ENCODE measurements at regions not wholly inside any gene's neighbourhood (a gene's known extent, or its start where the extent isn't known, plus 50 kb on each side); places are given as distances from the start of the nearest gene placed in this dataset.

DNA sequence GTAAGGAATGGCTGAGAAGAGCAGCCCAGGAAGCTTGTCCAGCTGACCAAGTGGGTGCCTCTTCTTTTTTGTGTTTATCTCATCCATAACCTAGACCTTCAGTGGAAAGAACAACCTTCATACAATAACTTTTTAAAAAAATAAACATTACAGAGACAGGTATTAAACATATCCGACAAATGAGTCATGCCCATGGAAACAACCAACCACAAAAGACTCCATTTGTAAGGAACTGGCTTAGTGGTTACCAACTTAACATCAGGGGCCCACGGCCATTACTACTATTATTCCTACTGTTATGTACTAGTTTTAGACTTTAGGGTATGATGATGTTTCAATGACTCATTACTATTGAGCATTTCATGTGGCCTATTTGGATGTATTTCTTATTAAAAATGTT is 191.7 kb upstream of the SERP2 start:
- Histone ChIP-seq H3K9me3 (ENCODE audit: low read length) (no peaks in the 10 kb centered on the region), H4K20me1 (ENCODE audit: insufficient read depth, low read length) (no peaks in the 10 kb centered on the region), H3K9ac (ENCODE audit: insufficient read depth, low read depth, low read length) (no peak overlapping the region), H3K36me3 (replicated peaks in 1 of 2; ENCODE audit: control insufficient read depth in 1 of 2, insufficient read depth in 2 of 2, low read length in 2 of 2) (no peaks in the 10 kb centered on the region), H3K4me2 (ENCODE audit: low read depth, low read length) (no peak overlapping the region), H3K79me2 (ENCODE audit: insufficient read depth, low read length) (no peaks in the 10 kb centered on the region), H3K27ac (ENCODE audit: extremely low read length, insufficient read depth, low read length) (no peak overlapping the region), H3K4me3 (replicated peaks in 1 of 3; ENCODE audit: insufficient read depth in 1 of 3, low read depth in 2 of 3, low read length in 3 of 3) (no peak overlapping the region), H3K4me1 (ENCODE audit: insufficient read depth, low read length) (no peaks in the 10 kb centered on the region), H3K27me3 (ENCODE audit: control insufficient read depth in 1 of 2, insufficient read depth in 2 of 2, low read length in 2 of 2) (no peaks in the 10 kb centered on the region), H2AFZ (ENCODE audit: low read length) (no peak overlapping the region)
- FAIRE-seq (no peak), DNase-seq (ENCODE audit: low spot score) (no peak), ATAC-seq (no peak)
- 36% methylated on average over 2 of the region's 2 CpGs for WGBS (ENCODE audit: low lambda C conversion rate)
- ChIA-PET POLR2A (no interaction called here), CTCF (ENCODE audit: low intra/inter-chr PET ratio, low total read pairs) (no interaction called here)
- TF ChIP-seq RBM22 (optimal IDR thresholded peaks at IDR 0.05; ENCODE audit: low read length) = no peak
- in situ Hi-C loops (cut with HindIII; ENCODE audit: extremely low pct_ligation_motif_present, low pct_unique_long_range_greater_than_20kb) (no loop called here), intact Hi-C loops (cut with micrococcal nuclease; ENCODE audit: unreplicated experiment) (no loop called here)
- no TSS peak for BruUV-seq (replicated peaks)

DNA sequence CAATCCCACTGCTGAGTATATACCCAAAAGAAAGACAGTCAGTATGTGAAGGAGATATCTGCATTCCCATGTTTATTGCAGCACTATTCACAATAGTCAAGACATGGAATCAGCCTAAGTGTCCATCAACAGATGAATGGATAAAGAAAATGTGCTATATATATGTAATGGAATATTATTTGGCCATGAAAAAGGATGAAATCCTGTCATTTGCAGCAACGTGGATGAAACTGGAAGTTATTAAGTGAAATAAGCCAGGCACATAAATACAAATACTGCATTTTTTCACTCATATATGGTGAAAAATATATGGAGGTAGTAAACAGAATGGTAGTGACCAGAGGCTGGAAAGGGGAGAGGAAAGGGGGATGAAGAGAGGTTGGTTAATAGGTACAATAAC is 188.9 kb upstream of the SERP2 start:
- in situ Hi-C loops (cut with HindIII; ENCODE audit: extremely low pct_ligation_motif_present, low pct_unique_long_range_greater_than_20kb) = no loop called here
- 0% methylated on average over 1 of the region's 1 CpG for WGBS (ENCODE audit: low lambda C conversion rate)

DNA sequence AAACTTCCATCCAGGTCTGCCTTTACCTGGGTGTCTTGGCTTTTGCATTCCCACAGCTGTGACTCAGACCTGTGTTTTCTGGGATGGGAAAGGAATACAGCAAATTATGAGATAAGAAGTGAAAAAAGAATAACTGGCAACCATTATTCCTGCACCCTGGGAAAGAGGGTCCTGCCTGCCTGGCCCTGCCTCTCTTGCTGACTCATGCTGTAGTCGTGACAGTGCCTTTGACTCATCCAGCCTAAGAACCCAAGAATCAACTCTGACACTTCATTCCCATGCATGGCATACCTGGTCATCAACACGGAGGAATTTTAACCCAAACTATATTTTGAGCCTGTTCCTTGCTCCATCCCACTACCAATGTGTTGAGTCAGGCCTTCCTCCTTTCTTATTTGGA is 185.4 kb upstream of the SERP2 start:
- no peaks in the 10 kb centered on the region for H3K79me2 ChIP-seq (ENCODE audit: insufficient read depth, low read length)
- H3K4me2 ChIP-seq (ENCODE audit: low read depth, low read length) = no peak overlapping the region
- ChIA-PET CTCF (ENCODE audit: low intra/inter-chr PET ratio, low total read pairs) (no interaction called here), POLR2A (no interaction called here)
- DNase-seq (ENCODE audit: low spot score) = no peak
- H3K27ac ChIP-seq (ENCODE audit: extremely low read length, insufficient read depth, low read length) = no peak overlapping the region
- H3K36me3 ChIP-seq (replicated peaks in 1 of 2; ENCODE audit: control insufficient read depth in 1 of 2, insufficient read depth in 2 of 2, low read length in 2 of 2) = no peaks in the 10 kb centered on the region
- FAIRE-seq = no peak
- in situ Hi-C loops (cut with HindIII; ENCODE audit: extremely low pct_ligation_motif_present, low pct_unique_long_range_greater_than_20kb) (no loop called here), intact Hi-C loops (cut with micrococcal nuclease; ENCODE audit: unreplicated experiment) (no loop called here)
- H3K9ac ChIP-seq (ENCODE audit: insufficient read depth, low read depth, low read length) = no peak overlapping the region
- H2AFZ ChIP-seq (ENCODE audit: low read length) = no peak overlapping the region
- no peaks in the 10 kb centered on the region for H3K9me3 ChIP-seq (ENCODE audit: low read length)
- no peaks in the 10 kb centered on the region for H3K27me3 ChIP-seq (ENCODE audit: control insufficient read depth in 1 of 2, insufficient read depth in 2 of 2, low read length in 2 of 2)
- H4K20me1 ChIP-seq (ENCODE audit: insufficient read depth, low read length) = no peaks in the 10 kb centered on the region
- no TSS peak for BruUV-seq (replicated peaks)
- peaks cover 28% of the 10 kb centered on the region for H3K4me1 ChIP-seq (ENCODE audit: insufficient read depth, low read length)
- no peak for ATAC-seq
- H3K4me3 ChIP-seq (replicated peaks in 1 of 3; ENCODE audit: insufficient read depth in 1 of 3, low read depth in 2 of 3, low read length in 3 of 3) = no peak overlapping the region
- WGBS (ENCODE audit: low lambda C conversion rate) = 0% methylated on average over 2 of the region's 2 CpGs
- TF ChIP-seq POLR2AphosphoS5 (IDR thresholded peaks at IDR 0.05; ENCODE audit: low read depth, low read length) (no peak), ZNF446 (CRISPR knock-in tag; IDR thresholded peaks at IDR 0.05) (no peak), SMC3 (IDR thresholded peaks at IDR 0.05; ENCODE audit: low read length) (no peak), PHF20 (CRISPR knock-in tag; IDR thresholded peaks at IDR 0.05) (no peak)
- TF ChIP-seq, protein P1, sequence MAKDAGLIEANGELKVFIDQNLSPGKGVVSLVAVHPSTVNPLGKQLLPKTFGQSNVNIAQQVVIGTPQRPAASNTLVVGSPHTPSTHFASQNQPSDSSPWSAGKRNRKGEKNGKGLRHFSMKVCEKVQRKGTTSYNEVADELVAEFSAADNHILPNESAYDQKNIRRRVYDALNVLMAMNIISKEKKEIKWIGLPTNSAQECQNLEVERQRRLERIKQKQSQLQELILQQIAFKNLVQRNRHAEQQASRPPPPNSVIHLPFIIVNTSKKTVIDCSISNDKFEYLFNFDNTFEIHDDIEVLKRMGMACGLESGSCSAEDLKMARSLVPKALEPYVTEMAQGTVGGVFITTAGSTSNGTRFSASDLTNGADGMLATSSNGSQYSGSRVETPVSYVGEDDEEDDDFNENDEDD (CRISPR knock-in tag; IDR thresholded peaks at IDR 0.05; ENCODE audit: borderline replicate concordance) = no peak
- TF ChIP-seq, protein P2, sequence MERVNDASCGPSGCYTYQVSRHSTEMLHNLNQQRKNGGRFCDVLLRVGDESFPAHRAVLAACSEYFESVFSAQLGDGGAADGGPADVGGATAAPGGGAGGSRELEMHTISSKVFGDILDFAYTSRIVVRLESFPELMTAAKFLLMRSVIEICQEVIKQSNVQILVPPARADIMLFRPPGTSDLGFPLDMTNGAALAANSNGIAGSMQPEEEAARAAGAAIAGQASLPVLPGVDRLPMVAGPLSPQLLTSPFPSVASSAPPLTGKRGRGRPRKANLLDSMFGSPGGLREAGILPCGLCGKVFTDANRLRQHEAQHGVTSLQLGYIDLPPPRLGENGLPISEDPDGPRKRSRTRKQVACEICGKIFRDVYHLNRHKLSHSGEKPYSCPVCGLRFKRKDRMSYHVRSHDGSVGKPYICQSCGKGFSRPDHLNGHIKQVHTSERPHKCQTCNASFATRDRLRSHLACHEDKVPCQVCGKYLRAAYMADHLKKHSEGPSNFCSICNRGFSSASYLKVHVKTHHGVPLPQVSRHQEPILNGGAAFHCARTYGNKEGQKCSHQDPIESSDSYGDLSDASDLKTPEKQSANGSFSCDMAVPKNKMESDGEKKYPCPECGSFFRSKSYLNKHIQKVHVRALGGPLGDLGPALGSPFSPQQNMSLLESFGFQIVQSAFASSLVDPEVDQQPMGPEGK (CRISPR knock-in tag; IDR thresholded peaks at IDR 0.05) = no peak

More for the DNA sequence above, 188.9 kb upstream of the SERP2 start:
- no peak for ATAC-seq
- Histone ChIP-seq H3K4me3 (replicated peaks in 1 of 3; ENCODE audit: insufficient read depth in 1 of 3, low read depth in 2 of 3, low read length in 3 of 3) (no peak overlapping the region), H3K9ac (ENCODE audit: insufficient read depth, low read depth, low read length) (no peak overlapping the region), H2AFZ (ENCODE audit: low read length) (no peak overlapping the region), H4K20me1 (ENCODE audit: insufficient read depth, low read length) (no peaks in the 10 kb centered on the region), H3K4me1 (ENCODE audit: insufficient read depth, low read length) (peaks cover 7% of the 10 kb centered on the region; the same call in 1 of the 2 replicates), H3K9me3 (ENCODE audit: low read length) (no peaks in the 10 kb centered on the region), H3K79me2 (ENCODE audit: insufficient read depth, low read length) (no peaks in the 10 kb centered on the region), H3K27ac (ENCODE audit: extremely low read length, insufficient read depth, low read length) (no peak overlapping the region), H3K4me2 (ENCODE audit: low read depth, low read length) (no peak overlapping the region), H3K36me3 (replicated peaks in 1 of 2; ENCODE audit: control insufficient read depth in 1 of 2, insufficient read depth in 2 of 2, low read length in 2 of 2) (no peaks in the 10 kb centered on the region), H3K27me3 (ENCODE audit: control insufficient read depth in 1 of 2, insufficient read depth in 2 of 2, low read length in 2 of 2) (no peaks in the 10 kb centered on the region)
- no peak for FAIRE-seq
- ChIA-PET POLR2A (no interaction called here), CTCF (ENCODE audit: low intra/inter-chr PET ratio, low total read pairs) (no interaction called here)
- intact Hi-C loops (cut with micrococcal nuclease; ENCODE audit: unreplicated experiment) = no loop called here
- no peak for TF ChIP-seq ZNF546 (CRISPR knock-in tag; conservative IDR thresholded peaks at IDR 0.05)
- no peak for TF ChIP-seq ZNF224 (CRISPR knock-in tag; IDR thresholded peaks at IDR 0.05)
- DNase-seq (ENCODE audit: low spot score) = no peak
- BruUV-seq (replicated peaks) = no TSS peak
